Stimulated activated CD4-positive, alpha-beta T cell treated with anti-CD3 and anti-CD28 coated beads, Interleukin-12 subunit alpha, Interleukin-12 subunit beta, amount 100 ng/mL, for 4 hours (primary cell): ENCODE measurements at regions not wholly inside any gene's neighbourhood (a gene's known extent, or its start where the extent isn't known, plus 50 kb on each side); places are given as distances from the start of the nearest gene placed in this dataset.
"Not testable (repeated sequence)": the region's sequence is repeated elsewhere in the genome, so short reads cannot be mapped to it uniquely, and the experiment has no call there.

Experiments
- DNase-seq: peaks from one replicate; pipeline ENCODE4 v3.0.0-alpha.2; 2020

DNA sequence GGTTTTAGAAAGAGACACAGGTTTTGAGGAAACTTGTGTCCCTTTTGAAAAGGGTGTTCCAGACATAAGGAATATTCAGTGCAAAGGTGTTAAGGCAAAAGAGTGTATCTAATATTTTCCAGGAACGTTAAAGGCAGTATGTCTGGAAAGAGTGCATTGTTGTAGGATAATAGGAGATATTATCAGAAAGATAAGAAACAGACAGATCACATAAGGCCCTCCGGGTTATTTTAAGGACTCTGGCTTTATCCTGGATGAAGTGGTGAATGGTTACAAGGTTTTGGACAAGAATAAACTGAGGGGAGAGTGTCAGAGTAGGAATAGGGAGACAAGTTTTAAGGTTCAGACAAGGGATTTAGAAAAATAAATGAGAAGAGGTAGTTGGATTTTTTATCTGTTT, 493.7 kb upstream of the GRM7 start:
- no peak for DNase-seq

- DNase-seq, result no peak
These were observed 468.8 kb upstream of the GRM7 start for GRCh38 chr3:6392123-6392522.

DNA sequence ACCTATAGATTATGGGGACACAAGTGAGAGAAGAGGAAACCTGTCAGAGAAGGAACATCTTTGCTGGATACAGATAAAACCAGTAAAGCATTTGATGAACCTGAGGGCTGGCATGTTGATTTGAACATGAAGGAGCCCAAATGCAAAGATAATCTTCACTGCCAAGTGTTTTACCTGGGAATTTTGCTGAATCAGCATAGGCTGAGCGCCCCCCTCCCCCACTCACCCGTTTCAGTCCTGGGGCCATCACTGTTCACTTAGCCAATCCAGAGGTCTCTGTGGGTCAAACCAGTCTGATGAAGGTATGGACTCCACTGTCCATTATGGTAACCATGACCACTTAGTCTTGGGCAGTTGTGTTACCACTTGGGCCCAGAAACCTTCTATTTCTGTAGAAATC, 466.0 kb upstream of the GRM7 start:
- no peak for DNase-seq

DNA sequence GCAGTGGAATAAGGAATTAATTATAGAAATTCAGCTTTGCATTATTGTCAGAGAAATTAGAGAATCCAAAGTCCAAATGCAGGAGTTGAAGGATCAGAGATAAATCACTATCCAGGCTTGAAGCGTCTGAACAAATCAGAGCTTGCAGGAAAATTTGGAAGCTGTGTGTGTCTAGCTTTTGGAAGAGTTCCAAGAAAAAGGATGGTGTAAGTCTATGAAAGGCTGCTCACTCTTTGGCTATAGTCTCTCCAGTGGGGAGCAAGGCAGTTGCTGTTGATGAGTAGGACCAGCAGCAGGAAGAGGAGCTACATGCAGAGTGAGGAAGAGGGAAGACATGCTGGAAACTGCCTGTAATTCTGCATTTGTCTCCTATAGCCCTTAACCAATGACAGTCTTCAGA, 464.3 kb upstream of the GRM7 start:
- no peak for DNase-seq

DNA sequence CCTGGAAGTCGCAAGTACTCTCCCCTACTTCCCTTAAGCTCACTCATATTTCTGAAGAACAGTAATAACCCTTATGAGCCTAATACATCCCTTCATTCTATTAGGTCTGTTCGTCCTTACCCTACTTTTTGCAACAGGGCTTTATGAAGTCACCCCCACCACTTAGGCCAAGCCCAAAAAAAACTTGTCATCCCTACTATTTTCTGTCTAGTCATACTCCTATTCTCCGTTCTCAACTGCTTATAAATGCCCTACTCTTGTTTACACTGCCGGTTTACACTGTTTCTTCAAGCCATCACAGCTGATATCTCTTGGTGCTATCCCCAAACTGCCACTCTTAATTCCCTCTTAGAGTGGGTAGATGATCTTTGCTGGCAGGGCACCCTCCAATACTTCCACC, 458.2 kb upstream of the GRM7 start:
- not testable (repeated sequence) for DNase-seq

DNA sequence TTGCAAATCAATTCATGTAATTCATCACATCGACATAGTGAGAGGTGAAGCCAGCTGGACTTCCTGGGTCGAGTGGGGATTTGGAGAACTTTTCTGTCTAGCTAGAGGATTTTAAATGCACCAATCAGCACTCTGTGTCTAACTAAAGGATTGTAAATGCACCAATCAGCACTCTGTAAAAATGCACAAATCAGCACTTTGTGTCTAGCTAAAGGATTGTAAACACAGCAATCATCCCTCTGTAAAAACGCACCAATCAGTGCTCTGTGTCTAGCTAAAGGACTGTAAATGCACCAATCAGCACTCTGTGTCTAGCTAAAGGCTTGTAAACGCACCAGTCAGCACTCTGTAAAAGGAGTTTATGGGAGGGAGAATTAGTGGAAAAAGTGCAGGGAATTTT, 454.0 kb upstream of the GRM7 start:
- DNase-seq, result not testable (repeated sequence)

DNA sequence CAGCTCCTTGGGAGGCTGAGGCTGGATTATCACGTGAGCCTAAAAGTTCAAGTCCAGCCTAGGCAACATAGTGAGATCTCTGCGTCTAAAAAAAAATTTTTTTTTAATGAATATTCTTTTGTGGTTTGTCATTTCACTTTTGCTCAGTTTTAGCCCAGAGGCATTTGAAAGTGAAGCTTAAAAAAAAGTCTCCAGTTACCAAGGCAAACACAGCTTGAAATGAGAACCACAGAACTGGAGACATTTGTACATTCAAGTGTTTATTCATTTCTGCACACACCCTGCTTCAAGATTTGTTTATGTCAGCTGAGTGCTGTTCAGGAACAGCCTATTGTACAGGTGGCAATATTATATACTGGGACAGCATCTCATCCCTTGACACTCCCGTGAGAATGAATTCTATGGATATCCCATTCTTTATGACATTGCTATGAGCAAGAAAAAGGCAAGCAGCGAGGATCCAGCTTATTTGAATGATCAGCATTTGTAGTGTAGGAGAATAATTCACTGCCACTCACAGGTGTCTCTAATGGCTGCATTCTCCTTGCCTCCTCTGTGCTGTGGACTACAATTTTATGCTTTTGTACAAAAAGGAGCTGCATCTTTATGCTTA, 444.8 kb upstream of the GRM7 start:
- no peak for DNase-seq

DNA sequence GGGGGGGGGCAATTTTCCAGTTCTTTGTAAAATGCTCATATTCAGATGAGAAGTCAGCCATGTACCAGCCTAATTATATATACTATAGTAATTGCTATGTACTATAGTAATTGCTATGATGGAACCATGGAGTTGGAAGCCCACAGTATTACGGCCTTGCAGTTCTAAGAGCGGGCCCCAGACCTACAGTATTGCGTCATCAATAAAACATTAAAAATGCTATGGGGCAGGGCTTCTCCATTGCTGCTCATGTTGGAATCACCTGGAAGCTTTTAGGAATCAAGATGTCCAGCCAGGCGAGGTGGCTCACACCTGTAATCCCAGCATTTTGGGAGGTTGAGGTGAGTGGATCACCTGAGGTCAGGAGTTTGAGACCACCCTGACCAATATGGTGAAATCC, 443.7 kb upstream of the GRM7 start:
- DNase-seq, result no peak

GRCh38 chr3:6418485-6418884, 442.4 kb upstream of the GRM7 start:
- no peak for DNase-seq

DNA sequence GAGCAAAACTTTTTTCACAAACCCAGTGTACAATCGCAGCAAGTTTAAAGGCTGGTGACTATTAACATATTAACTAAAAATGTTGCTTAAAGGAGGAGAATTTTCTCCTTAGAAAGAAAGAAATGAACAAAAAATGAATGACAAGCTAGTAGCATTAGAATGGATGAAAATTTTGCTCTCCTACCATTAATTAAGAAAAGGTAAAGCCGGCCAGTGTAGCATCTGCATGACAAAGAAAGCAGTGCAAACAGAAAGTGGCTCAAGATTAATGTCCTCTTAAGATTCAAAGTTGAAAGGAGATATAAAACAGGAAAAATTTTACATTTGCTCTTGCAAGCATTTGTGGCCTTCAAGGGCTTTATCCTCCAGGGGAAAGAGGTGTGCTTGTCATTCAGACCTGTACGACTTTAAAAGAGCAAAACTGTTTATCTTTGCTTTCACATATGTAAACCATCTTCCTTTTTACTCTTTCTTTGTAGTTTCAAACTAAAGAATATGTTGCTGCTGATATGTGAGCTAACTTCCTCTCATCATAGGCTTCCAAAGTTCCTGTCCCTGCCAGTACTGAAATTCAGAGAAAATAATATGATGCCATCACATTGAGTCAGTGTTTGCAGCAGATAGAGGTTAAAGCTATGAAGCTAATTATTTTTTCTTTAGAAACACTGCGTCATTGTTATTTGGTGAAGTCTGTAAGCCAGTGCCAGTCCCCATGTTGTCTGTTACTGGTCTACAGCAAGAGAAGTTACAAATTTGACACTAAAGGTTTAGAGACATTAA, 439.1 kb upstream of the GRM7 start:
- DNase-seq, result no peak

GRCh38 chr3:6425289-6425820, 435.6 kb upstream of the GRM7 start:
- no peak for DNase-seq

GRCh38 chr3:6428276-6428675, 432.6 kb upstream of the GRM7 start:
- DNase-seq, result not testable (repeated sequence)

GRCh38 chr3:6435951-6436350, 425.0 kb upstream of the GRM7 start:
- no peak for DNase-seq

GRCh38 chr3:6437631-6438030, 423.3 kb upstream of the GRM7 start:
- DNase-seq, result no peak

GRCh38 chr3:6438031-6438430, 422.9 kb upstream of the GRM7 start:
- no peak for DNase-seq

DNA sequence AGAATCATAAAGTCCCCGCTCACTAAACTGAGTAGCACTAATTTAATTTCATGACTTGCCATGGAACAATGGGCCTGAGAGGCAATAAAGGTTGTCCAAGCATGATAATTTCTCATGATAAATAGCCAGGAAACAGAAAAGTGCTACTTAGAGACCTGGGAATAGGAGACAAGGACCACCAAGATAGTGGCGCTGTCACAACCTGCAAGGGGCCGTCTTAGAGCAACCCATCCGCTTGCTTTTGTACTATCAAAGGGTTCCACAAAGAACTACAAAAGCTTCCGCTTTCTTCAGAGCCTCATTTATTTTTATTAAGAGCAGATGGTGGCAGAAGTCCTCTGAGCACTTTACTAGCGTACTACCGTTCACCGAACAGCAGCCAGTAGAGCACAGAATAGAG, 421.7 kb upstream of the GRM7 start:
- DNase-seq, result no peak

DNA sequence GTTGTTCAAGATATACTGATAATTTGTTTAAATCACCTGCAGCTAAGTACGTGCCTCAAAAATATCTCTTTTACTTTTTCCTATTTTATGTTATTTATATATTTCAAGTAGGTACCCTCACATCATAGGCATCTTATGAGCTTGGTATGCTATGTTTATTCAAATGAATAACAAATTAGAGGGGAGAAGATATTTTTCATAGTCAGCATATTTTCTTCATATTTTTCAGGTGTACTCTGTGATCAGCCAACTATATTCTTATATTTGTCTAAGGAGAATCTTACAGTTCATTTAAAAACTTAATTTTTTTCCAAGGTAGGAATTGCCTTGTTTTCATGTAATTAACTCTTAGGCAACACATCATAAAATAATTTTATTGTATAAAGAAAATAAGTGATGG, 421.1 kb upstream of the GRM7 start:
- DNase-seq, result no peak

GRCh38 chr3:6444888-6445658, 415.8 kb upstream of the GRM7 start:
- no peak for DNase-seq

GRCh38 chr3:6447166-6447801, 413.6 kb upstream of the GRM7 start:
- no peak for DNase-seq

DNA sequence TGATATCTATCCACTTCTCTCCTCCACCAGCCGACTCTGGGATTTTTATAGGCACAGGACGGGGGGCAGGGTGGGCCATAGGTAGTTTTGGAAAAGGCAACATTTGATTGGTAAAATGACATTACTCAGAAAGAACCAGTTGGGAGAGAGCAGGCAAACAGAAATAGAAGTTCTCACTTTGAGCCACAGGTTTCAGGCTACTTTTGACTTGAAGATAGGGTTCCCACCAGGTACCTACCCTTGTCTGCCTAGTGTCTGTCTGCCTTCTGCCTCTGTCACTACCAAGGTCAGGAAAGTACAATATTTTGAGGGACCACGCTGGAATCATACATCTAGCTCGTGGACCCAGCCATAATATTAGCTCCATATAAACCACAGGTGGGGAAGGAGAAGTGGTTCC, 412.9 kb upstream of the GRM7 start:
- DNase-seq, result no peak

DNA sequence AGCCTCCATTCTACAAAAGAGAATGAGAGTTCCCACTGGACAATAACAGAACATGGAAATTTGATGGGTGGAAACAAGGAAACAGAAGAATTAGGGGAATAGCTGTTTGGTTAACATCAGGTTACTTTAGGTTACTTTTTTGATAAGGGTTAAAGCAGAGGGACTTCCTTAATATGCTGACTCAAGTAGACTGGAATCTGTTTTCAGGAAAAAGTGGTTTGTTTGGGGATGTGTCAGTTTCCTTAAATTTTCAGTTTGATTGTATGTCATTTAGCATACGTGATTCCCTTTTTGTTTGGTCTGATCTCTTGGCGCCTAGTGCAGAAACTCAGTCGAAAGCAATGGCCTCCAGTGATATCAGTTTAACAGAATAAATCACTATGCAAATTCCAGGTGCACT, 411.8 kb upstream of the GRM7 start:
- DNase-seq, result no peak

GRCh38 chr3:6452974-6453373, 407.9 kb upstream of the GRM7 start:
- no peak for DNase-seq

DNA sequence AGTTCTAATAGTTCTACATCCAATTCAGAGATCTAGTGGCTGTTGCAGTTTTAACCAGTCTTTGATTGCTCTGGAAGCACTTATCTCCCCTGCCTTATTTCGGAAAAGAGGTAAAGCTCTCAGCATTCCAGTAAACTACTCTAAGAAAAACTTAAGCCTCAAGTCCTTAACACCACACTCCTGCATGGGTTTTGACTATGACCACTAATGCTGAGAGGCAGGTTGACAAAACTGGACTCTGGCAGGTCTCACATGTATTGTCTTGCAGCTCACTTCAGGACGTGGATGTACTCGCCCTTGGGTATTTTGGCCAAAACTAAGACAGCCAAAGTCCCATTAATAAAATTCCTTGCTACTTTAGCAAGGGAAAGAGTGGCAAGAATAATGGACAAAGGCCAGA, 405.9 kb upstream of the GRM7 start:
- DNase-seq, result no peak
